ENCODE measurements at regions not wholly inside any gene's neighbourhood (a gene's known extent, or its start where the extent isn't known, plus 50 kb on each side); places are given as distances from the start of the nearest gene placed in this dataset.
"Not testable (repeated sequence)": the region's sequence is repeated elsewhere in the genome, so short reads cannot be mapped to it uniquely, and the experiment has no call there.

DNA sequence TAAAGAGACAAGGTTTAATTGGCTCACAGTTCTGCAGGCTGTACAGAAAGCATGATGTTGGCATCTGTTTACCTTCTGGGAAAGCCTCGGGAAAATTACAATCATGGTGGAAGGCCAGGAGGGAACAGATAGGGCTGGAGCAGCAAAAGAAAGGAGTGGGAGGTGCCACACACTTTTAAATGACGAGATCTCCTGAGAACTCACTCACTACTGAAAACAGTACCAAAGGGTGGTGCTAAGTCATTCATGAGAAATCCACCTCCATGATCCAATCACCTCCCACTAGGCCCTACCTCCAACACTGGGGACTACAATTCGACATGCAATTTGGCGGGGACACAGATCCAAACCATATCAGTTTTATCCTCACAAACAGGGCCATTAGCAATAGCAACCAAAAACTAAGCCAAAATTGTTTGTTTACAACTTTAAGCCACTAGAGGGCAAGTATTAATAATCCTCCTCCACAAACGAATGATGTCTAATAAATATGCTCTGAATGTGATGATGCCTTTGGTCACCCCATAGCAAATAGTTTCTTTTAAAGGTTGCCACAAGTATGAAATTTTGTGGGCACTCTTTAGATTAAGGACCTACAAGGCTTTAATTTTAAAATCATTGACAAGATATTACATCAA, 129.2 kb upstream of the NRBF2 start:
- peak; percentile 13 for DNase-seq (ENCODE audit: low spot score)

DNA sequence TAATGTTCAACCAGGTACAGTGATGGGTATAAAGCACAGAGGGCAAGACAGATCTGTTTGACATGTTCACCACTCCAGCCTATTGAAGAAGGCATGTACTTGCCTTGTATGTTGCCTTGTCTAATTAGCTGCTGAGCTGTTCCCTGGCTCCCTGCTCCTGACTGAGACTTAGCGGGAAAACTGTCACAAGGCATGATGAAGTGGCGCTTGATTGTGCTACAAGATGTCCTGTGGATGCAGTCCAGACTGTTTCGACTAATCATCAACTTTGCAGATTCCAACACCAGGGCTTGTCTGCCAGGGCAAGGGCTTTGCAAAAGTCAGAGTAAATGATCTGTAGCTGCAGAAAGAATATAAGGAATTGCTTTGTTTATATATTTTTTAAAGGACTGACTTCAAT, 136.2 kb upstream of the NRBF2 start:
- DNase-seq (ENCODE audit: low spot score): no peak

DNA sequence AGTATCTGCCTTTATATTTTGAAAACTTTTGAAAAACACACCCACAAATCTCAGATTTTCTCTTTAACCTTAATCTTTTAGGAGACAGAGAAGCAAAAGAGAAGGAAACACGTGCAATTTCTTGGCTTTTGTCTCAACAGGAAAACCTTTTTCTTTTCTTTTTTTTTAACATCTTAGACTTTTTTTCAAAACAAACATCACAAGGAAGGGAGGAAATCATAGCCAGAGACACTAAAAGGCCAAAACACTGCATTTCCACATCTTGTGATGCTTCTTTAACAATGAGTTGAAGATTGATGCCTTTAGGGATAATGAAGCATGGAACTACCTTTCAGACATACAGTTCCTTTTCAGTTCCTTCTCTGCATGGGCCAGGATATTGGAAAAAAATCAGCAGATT, 136.6 kb upstream of the NRBF2 start:
- DNase-seq (ENCODE audit: low spot score): no peak

- DNase-seq (ENCODE audit: low spot score): no peak
These were observed 140.0 kb upstream of the NRBF2 start for GRCh38 chr10:62993121-62993520.

- no peak for DNase-seq (ENCODE audit: low spot score)
These were observed 140.9 kb upstream of the NRBF2 start for GRCh38 chr10:62992145-62992721.

DNA sequence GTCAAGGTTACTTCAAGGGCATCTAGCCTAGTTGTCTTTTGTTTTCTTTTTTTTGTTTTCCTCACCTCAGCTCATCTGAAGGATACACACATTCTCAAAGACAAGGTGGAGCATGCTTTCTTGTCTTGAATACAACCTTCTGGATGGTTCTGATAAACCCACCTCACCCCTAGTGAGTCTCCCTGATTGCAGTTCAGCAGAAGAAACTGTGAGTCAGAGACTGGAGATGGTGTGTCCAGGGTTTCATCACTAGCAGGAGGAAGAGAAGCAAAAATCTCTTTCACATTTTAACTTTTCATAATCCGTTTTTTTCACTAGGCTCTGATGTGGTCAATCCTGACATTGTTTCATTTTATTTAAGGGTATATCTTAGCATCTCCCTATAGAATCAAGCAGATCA, 143.0 kb upstream of the NRBF2 start:
- DNase-seq (ENCODE audit: low spot score): no peak

- no peak for DNase-seq (ENCODE audit: low spot score)
These were observed 147.1 kb upstream of the NRBF2 start for GRCh38 chr10:62985807-62986600.

- no peak for DNase-seq (ENCODE audit: low spot score)
These were observed 152.0 kb upstream of the NRBF2 start for GRCh38 chr10:62981096-62981495.

GRCh38 chr10:62980687-62981086, 152.4 kb upstream of the NRBF2 start:
- DNase-seq (ENCODE audit: low spot score): no peak

DNA sequence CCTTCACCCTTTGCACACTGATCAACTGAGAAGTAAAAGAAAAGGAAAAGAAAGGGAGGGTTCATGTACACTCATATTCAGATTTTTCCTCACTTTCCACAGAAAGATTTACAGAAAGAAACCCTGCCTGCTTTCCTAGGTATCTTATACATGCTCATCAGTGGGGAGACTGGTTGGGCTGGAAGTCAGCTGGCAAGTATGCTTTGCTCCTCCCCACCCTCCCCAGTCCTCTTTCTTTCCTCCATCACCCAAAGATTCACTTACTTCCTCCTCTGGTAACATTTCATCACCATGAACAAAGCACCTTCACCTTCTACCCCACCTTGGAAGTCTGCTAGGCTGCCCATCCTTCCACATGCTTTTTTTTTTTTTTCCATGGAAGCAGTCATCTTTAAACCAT, 153.2 kb upstream of the NRBF2 start:
- DNase-seq (ENCODE audit: low spot score): no peak

DNA sequence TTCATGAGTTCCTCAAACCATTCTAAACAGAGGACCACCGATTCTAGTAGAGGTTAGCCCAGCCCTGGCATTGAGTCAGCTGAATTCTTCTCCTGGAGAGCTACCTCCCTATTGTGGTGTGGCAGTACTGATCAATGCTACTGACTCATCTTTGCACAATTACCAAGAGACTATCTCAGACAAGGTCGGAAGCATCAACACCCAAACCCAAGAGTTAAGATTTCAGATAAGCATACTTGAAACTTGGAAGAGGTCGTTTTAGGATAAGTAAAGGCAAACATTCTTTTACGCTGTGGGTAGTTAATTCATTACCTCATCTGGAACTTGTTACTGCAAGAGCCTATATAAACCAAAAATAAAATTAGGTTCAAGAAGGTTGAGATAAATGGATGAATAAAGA, 154.6 kb upstream of the NRBF2 start:
- no peak for DNase-seq (ENCODE audit: low spot score)

GRCh38 chr10:62974795-62975194, 158.3 kb upstream of the NRBF2 start:
- DNase-seq (ENCODE audit: low spot score): not testable (repeated sequence)

- DNase-seq (ENCODE audit: low spot score): peak; percentile 26
These were observed 155.9 kb upstream of the EGR2 start for GRCh38 chr10:62972103-62972502.

DNA sequence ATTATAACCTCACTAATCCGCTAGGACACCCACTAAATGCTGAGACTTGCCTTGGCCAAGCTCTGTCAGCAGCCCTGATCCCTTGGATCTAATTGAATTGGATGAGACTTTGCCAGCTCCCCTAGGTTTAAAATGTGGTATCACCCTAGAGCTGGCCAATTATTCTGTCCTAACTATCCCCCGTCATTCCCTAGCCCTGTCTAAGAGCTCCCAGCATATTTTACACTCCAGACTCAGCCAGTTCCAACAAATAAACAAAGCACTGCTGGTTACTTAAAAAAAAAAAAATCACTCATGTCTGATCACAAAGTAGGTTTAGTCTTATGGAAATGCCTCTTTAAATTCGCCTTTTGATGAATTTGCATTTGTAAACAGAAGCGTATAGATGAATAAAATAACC, 147.9 kb upstream of the EGR2 start:
- DNase-seq (ENCODE audit: low spot score): no peak

DNA sequence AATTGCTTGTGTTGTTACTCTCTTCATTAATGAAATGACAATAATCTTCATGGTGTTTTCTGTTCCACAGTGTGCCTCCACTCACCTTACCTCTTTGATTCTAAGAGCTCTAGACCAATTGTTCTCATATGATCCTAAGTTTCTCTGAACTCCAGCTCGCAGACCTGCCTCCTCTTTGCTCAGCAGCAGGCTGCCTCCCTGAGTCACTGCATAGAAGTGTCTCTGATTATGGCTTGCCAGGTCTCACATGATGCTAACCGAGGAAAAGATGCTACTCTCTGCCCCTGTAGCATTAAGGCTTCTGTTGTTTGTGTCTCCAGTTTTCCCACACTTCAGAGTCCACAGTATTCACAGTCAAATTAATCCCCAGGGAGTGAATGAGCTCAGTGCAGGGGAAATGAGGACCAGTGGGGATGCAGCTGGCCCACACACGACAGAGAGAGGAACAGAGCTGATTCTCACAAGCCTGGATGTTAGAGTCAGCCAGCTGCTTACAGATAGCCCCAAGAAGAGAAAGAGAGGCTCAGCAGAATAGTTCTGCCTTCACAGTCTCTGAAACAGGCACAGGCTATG, 145.9 kb upstream of the EGR2 start:
- DNase-seq (ENCODE audit: low spot score): no peak

DNA sequence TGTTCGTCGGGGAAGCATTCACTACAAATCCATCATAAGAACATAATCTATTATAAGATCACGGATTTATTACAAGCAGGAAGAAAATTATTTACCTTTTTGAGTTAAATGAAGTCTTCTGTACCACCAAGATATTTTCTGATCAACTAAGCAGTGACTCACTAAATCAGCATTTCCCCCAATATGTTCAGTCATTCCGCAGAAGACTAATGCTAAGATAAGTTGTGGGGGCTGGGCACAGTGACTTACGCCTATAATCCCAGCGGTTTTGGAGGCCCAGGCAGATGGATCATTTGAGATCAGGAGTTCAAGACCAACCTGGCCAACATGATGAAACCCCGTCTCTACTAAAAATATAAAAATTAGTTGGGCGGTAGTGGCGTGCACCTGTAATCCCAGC, 144.2 kb upstream of the EGR2 start:
- no peak for DNase-seq (ENCODE audit: low spot score)

DNA sequence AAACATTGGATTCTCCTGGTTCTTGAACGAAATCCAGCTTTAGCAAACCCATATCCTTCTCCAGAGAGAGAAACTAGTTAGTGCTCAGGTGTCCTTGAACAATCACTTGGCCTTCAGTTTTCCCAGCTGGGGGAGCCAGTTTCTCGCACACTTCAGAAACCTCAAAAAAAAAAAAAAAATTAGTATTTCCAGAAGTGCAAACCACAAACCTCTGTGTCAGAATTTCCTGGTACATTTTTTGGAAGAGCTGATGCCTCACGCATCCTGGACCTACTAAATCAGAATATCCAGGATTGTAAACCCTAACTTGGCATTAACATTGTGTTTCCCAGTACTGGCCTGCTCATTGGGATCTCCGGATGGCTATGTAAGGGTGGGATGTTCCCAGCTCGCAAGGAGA, 143.4 kb upstream of the EGR2 start:
- no peak for DNase-seq (ENCODE audit: low spot score)

GRCh38 chr10:62958980-62959379, 142.8 kb upstream of the EGR2 start:
- no peak for DNase-seq (ENCODE audit: low spot score)

- no peak for DNase-seq (ENCODE audit: low spot score)
These were observed 130.1 kb upstream of the EGR2 start for GRCh38 chr10:62946278-62946677.

DNA sequence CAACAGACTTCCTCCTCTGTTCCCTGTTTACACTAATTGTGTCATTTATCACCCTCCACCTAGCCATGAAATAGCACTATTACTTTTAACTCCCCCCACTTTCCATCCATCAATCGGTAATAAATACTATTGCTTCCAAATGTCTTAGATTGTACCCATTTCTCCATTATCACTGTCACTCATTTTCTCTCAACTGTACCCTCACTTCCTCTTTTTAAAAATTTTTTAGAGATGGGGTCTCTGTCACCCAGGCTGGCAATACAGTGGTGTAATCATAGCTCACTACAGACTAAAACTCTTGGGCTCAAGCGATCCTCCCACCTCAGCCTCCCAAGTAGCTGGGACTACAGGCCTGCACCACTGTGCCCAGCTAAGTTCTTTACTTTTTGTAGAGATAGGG, 123.5 kb upstream of the EGR2 start:
- DNase-seq (ENCODE audit: low spot score): no peak

GRCh38 chr10:62938672-62939071, 122.5 kb upstream of the EGR2 start:
- DNase-seq (ENCODE audit: low spot score): no peak

- DNase-seq (ENCODE audit: low spot score): no peak
These were observed 121.5 kb upstream of the EGR2 start for GRCh38 chr10:62937674-62938073.

GRCh38 chr10:62935022-62935421, 118.9 kb upstream of the EGR2 start:
- no peak for DNase-seq (ENCODE audit: low spot score)
